T-helper 2 cell treated with Interferon-gamma antibody and Interleukin-4, amounts not matched to agents 5 μg/mL and 100 μg/mL, for 36 hours (primary cell): ENCODE measurements at regions not wholly inside any gene's neighbourhood (a gene's known extent, or its start where the extent isn't known, plus 50 kb on each side); places are given as distances from the start of the nearest gene placed in this dataset.

ENCODE experiments used
- DNase-seq: peaks from one replicate; pipeline ENCODE4 v3.0.0; 2021; ENCODE audit warnings: low spot score
- H3K27ac Mint-ChIP-seq: one replicate; pipeline ENCODE4 v1.8.0; 2021; ENCODE audit warnings: mild to moderate bottlenecking, mixed read lengths
- H3K27me3 Mint-ChIP-seq: one replicate; pipeline ENCODE4 v1.8.0; 2021; ENCODE audit warnings: low read depth, mixed read lengths
- H3K36me3 Mint-ChIP-seq: one replicate; pipeline ENCODE4 v1.8.0; 2021; ENCODE audit warnings: low read depth, mixed read lengths
- H3K4me1 Mint-ChIP-seq: one replicate; pipeline ENCODE4 v1.8.0; 2021; ENCODE audit warnings: low read depth, mixed read lengths
- H3K4me3 Mint-ChIP-seq: one replicate; pipeline ENCODE4 v1.8.0; 2022; ENCODE audit warnings: mild to moderate bottlenecking, moderate library complexity, mixed read lengths
- H3K9me3 Mint-ChIP-seq: one replicate; pipeline ENCODE4 v1.8.0; 2021; ENCODE audit warnings: mixed read lengths

DNA sequence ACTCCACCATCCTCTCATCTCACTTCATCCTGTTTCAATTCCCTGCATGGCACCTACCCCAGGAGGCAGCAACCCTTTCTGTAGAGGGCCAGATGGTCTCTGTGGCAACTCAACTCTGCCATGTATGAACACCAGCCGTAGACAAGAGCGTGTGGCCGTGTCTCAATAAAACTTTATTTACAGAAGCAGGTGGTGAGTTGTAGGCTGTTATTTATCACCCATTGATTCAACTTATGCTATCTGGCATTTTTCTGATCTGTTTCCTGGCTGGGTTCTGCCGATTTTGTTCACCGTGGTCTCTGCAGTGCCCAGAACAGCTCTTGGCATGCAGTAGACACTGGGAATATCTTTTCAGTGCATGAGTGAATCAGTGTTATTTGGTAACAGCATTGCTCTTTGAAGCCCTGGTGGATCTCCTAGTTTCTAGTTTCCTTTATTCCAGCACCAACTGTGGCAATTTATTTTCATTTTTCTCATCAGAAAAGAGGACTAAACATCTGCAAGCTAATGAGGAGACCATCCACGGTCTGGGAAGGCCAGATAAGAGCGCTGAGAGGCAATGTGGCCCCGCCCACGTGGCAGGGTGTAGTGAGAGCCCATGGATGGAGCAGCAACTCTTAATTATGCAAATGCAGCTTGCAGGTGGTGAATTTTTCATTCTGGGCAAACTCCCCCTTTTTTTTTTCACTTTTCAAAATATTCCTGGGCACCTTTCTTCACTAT is 77.9 kb downstream of the CTSL start:
- H3K4me1 Mint-ChIP-seq = no peaks in the 10 kb centered on the region
- no peak overlapping the region for H3K4me3 Mint-ChIP-seq
- H3K27ac Mint-ChIP-seq = no peak overlapping the region
- H3K27me3 Mint-ChIP-seq = no peaks in the 10 kb centered on the region
- peaks cover 4% of the 10 kb centered on the region for H3K36me3 Mint-ChIP-seq
- H3K9me3 Mint-ChIP-seq = peaks cover 12% of the 10 kb centered on the region
- no peak for DNase-seq

GRCh38 chr9:87805259-87805658 is 77.4 kb upstream of the SPATA31E1 start:
- no peaks in the 10 kb centered on the region for H3K4me1 Mint-ChIP-seq
- DNase-seq = no peak
- H3K4me3 Mint-ChIP-seq = no peak overlapping the region
- H3K27ac Mint-ChIP-seq = no peak overlapping the region
- H3K9me3 Mint-ChIP-seq = peaks cover 24% of the 10 kb centered on the region
- H3K27me3 Mint-ChIP-seq = no peaks in the 10 kb centered on the region
- peaks cover 4% of the 10 kb centered on the region for H3K36me3 Mint-ChIP-seq

DNA sequence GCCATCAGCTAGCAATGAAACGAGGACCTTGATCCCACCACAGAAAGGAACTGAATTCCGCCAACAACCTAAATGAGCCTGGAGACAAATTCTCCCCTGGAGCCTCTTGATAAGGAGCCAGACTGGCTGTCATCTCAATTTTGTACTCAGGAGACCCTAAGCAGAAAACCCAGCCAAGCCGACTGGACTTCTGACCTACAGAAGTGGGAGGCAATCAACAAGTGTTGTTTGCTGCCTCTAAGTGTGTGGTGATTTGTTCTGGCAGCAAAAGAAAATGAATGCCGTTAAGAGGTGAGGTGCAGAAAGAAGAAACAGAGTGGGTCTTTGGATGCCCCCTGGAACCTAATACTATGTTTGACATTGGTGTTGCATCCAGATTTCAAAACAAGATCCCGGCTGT is 72.7 kb upstream of the SPATA31E1 start:
- Mint-ChIP-seq H3K9me3 (peaks cover 24% of the 10 kb centered on the region), H3K27me3 (peaks cover under 1% of the 10 kb centered on the region), H3K27ac (no peak overlapping the region), H3K4me3 (no peak overlapping the region), H3K4me1 (peaks cover 11% of the 10 kb centered on the region), H3K36me3 (peaks cover 4% of the 10 kb centered on the region)
- DNase-seq = no peak

GRCh38 chr9:87810679-87811178 is 71.9 kb upstream of the SPATA31E1 start:
- DNase-seq = no peak
- peaks cover 11% of the 10 kb centered on the region for H3K4me1 Mint-ChIP-seq
- H3K36me3 Mint-ChIP-seq = peaks cover 4% of the 10 kb centered on the region
- H3K27ac Mint-ChIP-seq = no peak overlapping the region
- peaks cover 24% of the 10 kb centered on the region for H3K9me3 Mint-ChIP-seq
- no peak overlapping the region for H3K4me3 Mint-ChIP-seq
- peaks cover 2% of the 10 kb centered on the region for H3K27me3 Mint-ChIP-seq

GRCh38 chr9:87812375-87813118 is 70.1 kb upstream of the SPATA31E1 start:
- Mint-ChIP-seq H3K27ac (no peak overlapping the region), H3K27me3 (peaks cover 6% of the 10 kb centered on the region), H3K9me3 (peaks cover 22% of the 10 kb centered on the region), H3K4me1 (peaks cover 11% of the 10 kb centered on the region), H3K36me3 (peaks cover 4% of the 10 kb centered on the region), H3K4me3 (no peak overlapping the region)
- peak; percentile 80 for DNase-seq

DNA sequence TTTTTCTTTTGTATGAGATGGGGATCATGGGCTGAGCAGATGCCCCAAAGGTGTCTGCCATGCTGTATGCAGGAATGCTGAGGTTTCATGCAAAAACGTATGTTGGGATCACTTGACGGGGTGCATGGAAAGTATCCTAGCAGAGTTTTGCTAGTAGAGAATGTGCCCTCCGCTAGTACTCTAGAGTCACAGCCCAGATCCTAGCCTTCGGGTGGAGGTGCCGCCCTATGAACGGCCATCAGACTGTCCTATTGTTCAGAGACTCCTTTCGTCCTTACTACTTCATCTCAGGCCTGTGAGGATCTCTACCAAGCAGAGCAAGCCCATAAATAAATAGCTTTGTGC is 69.6 kb upstream of the SPATA31E1 start:
- Mint-ChIP-seq H3K4me3 (no peak overlapping the region), H3K9me3 (peaks cover 17% of the 10 kb centered on the region), H3K4me1 (peaks cover 11% of the 10 kb centered on the region), H3K27me3 (peaks cover 6% of the 10 kb centered on the region), H3K27ac (no peak overlapping the region), H3K36me3 (peaks cover under 1% of the 10 kb centered on the region)
- DNase-seq = no peak

GRCh38 chr9:87816036-87816435 is 66.6 kb upstream of the SPATA31E1 start:
- no peak for DNase-seq
- Mint-ChIP-seq H3K9me3 (no peaks in the 10 kb centered on the region), H3K4me1 (peaks cover 10% of the 10 kb centered on the region), H3K4me3 (no peak overlapping the region), H3K27ac (no peak overlapping the region), H3K27me3 (peaks cover 6% of the 10 kb centered on the region), H3K36me3 (no peaks in the 10 kb centered on the region)

GRCh38 chr9:87818308-87818707 is 64.4 kb upstream of the SPATA31E1 start:
- no peaks in the 10 kb centered on the region for H3K9me3 Mint-ChIP-seq
- no peak for DNase-seq
- H3K4me1 Mint-ChIP-seq = no peaks in the 10 kb centered on the region
- no peak overlapping the region for H3K27ac Mint-ChIP-seq
- H3K4me3 Mint-ChIP-seq = no peak overlapping the region
- no peaks in the 10 kb centered on the region for H3K36me3 Mint-ChIP-seq
- H3K27me3 Mint-ChIP-seq = peaks cover 11% of the 10 kb centered on the region

DNA sequence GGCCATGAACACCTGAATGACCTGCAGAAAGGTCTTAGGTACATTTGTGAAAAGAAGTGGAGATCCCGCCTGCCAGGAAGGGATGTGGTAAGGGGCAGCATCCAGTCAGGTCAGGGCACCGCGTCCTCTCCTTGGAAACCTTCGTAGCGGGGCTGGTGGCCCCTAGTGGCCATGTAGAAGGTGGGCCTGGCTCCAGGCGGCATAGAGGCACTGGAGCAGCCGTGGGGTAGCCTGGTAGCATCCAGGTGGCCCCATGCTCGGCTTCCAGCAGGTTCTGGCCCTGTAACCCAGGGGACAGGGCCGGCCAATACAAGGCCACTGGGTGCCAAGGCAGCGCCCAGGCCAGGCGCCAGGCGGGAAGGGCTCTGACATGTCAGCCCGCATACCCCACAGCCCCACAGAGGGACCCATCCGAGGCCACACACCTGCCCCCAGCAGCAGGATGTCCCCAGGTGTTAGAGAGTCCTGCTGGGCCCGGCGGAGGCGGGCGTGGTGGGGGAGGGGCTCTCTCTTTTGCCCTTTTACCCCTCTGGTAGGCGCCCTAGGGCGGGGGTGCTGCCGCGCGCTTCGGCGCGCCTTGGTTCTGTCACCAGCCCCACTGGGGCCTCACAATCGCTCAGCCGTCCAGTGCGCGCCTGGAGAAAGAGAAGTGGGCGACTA is 58.3 kb upstream of the SPATA31E1 start:
- Mint-ChIP-seq H3K9me3 (no peaks in the 10 kb centered on the region), H3K4me1 (peaks cover 9% of the 10 kb centered on the region), H3K27ac (no peak overlapping the region), H3K27me3 (peaks cover 12% of the 10 kb centered on the region), H3K4me3 (no peak overlapping the region), H3K36me3 (no peaks in the 10 kb centered on the region)
- no peak for DNase-seq

DNA sequence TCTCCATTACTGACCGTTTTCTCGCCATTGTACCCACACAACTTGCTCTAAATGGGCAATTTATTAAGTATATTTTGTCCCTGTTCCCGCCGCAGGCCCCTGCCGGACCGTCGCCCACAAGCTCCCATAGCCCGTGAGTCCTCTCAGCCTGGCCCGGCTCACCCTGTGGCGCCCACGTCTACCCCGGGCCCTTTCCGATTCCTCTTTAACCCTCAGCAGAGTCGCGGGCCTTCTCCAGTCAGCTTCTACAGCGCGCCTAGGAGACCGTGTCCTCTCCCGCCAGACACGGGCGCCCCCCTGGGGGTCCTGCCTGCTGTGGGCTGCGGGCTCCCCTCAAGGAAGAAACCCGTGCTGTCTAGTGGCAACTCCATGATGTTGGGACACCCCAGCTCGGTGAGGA is 57.8 kb upstream of the SPATA31E1 start:
- Mint-ChIP-seq H3K9me3 (no peaks in the 10 kb centered on the region), H3K4me1 (peaks cover 9% of the 10 kb centered on the region), H3K27ac (no peak overlapping the region), H3K4me3 (no peak overlapping the region), H3K36me3 (no peaks in the 10 kb centered on the region), H3K27me3 (peaks cover 13% of the 10 kb centered on the region)
- DNase-seq = no peak

DNA sequence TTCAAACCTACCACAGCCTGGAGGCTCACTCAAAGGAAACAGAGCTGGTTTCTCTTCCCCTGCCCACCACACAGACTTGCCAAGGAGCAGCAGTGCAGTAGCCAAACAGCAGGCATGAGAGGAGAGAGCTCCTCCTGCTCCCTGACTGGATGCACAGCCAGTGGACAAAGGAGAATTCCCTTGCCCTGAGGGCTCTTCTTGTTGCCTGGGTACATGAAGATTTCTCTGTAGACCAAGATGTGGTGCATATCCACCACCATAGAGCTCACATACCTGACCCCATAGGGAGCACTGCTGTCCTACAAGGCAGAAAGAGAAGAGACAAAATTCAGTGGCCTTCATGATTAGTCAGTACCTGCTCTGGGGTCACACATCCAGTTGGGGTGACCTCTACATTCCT is 56.3 kb upstream of the SPATA31E1 start:
- Mint-ChIP-seq H3K36me3 (no peaks in the 10 kb centered on the region), H3K27me3 (peaks cover 13% of the 10 kb centered on the region), H3K27ac (no peak overlapping the region), H3K4me3 (no peak overlapping the region), H3K4me1 (peaks cover 9% of the 10 kb centered on the region), H3K9me3 (no peaks in the 10 kb centered on the region)
- no peak for DNase-seq

DNA sequence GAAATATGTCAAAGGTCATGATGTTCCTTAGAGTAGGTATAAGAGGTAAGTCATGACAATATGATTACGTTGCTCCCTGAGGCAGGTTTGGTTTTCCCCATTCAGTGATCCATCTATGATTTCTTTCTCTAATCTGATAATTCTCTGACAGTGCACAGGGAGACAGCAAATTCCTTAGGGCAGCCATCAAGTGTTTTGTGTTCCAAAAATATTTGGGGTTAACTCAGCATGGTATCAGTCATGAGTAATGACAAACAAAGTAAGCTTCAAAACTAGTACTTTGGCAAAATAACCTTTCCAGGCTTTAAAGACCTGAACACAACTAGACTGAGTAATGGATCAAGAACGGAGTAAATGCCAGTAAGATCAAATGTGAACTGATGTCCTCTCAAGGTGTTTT is 55.3 kb upstream of the SPATA31E1 start:
- Mint-ChIP-seq H3K4me1 (peaks cover 9% of the 10 kb centered on the region), H3K27me3 (peaks cover 13% of the 10 kb centered on the region), H3K4me3 (no peak overlapping the region), H3K36me3 (no peaks in the 10 kb centered on the region), H3K27ac (no peak overlapping the region), H3K9me3 (no peaks in the 10 kb centered on the region)
- DNase-seq = no peak

GRCh38 chr9:87829756-87830155 is 52.9 kb upstream of the SPATA31E1 start:
- Mint-ChIP-seq H3K4me3 (no peak overlapping the region), H3K4me1 (peaks cover 9% of the 10 kb centered on the region), H3K27ac (no peak overlapping the region), H3K36me3 (no peaks in the 10 kb centered on the region), H3K27me3 (peaks cover 8% of the 10 kb centered on the region), H3K9me3 (no peaks in the 10 kb centered on the region)
- DNase-seq = no peak

DNA sequence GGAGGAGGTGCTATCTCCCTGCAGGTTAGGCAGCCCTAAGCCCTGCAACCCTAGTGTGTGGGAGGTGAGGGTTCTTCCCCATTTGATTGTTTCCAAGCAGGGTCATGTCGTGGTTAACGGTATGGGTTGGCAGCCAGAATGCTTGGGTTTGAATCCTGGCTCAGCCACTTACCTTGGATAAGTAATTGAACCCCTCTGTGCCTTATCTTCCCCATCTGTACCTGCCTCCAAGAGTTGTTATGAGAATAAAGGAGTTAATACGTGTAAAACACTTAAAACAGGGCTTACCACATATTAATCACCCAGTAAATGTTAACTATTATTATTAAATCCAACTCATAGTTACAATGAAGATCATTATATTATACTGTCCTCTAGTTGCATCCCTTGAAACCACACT is 52.2 kb upstream of the SPATA31E1 start:
- DNase-seq = no peak

More for the DNA sequence above, 52.2 kb upstream of the SPATA31E1 start:
- peaks cover 9% of the 10 kb centered on the region for H3K4me1 Mint-ChIP-seq
- no peak overlapping the region for H3K4me3 Mint-ChIP-seq
- H3K27ac Mint-ChIP-seq = no peak overlapping the region
- H3K36me3 Mint-ChIP-seq = no peaks in the 10 kb centered on the region
- H3K9me3 Mint-ChIP-seq = no peaks in the 10 kb centered on the region
- peaks cover 8% of the 10 kb centered on the region for H3K27me3 Mint-ChIP-seq
